ENCODE measurements at regions not wholly inside any gene's neighbourhood (a gene's known extent, or its start where the extent isn't known, plus 50 kb on each side); places are given as distances from the start of the nearest gene placed in this dataset.

DNA sequence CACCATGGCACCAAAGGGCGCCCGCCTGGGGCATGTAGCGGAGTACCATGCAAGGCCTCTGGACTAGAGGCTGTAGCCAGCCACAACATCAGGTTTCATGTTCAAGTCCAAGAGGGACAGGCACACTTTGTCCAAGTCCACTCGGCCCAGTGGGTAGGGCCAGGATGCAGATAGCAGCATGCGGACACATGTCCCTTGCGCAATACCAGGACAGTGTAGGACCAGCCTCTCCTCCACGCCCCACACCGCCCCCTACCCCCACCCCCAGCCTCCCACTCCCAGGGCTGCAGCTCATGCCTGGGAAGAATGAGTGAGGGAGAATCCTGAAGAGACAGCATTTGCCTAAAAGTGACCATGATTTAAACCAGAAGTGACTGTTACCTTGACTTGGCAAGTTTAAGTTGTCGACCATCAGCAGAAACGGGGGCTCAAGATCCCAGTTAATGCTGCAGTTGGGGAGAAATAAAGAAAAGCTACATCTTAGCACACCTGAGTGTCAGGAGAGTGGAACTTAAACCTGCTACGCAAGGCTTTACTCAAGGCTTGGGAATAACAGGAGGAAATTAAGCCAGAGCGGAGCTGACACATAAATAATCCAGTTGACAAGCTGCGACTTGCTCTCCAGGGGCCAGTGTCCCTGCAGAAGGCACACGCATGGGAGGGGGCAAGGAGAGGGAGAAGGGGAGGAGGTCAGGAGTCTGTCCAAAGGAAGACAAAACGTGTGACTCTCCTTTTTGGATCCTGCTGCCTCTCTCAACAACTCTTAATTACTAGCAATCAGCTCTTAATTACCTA, 221.7 kb downstream of the BCOR start:
- TF ChIP-seq, protein P1, sequence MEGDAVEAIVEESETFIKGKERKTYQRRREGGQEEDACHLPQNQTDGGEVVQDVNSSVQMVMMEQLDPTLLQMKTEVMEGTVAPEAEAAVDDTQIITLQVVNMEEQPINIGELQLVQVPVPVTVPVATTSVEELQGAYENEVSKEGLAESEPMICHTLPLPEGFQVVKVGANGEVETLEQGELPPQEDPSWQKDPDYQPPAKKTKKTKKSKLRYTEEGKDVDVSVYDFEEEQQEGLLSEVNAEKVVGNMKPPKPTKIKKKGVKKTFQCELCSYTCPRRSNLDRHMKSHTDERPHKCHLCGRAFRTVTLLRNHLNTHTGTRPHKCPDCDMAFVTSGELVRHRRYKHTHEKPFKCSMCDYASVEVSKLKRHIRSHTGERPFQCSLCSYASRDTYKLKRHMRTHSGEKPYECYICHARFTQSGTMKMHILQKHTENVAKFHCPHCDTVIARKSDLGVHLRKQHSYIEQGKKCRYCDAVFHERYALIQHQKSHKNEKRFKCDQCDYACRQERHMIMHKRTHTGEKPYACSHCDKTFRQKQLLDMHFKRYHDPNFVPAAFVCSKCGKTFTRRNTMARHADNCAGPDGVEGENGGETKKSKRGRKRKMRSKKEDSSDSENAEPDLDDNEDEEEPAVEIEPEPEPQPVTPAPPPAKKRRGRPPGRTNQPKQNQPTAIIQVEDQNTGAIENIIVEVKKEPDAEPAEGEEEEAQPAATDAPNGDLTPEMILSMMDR (IDR thresholded peaks at IDR 0.05) = no peak
- TF ChIP-seq POLR2A (IDR thresholded peaks at IDR 0.05) = no peak
